ENCODE measurements at regions not wholly inside any gene's neighbourhood (a gene's known extent, or its start where the extent isn't known, plus 50 kb on each side); places are given as distances from the start of the nearest gene placed in this dataset.

- no peak for DNase-seq
These were observed 315.6 kb downstream of the RDH14 start for GRCh38 chr2:18244845-18245244.

GRCh38 chr2:18243816-18244215, 316.6 kb downstream of the RDH14 start:
- no peak for DNase-seq

- no peak for DNase-seq
These were observed 317.7 kb downstream of the RDH14 start for GRCh38 chr2:18242716-18243115.

GRCh38 chr2:18238209-18238608, 322.2 kb downstream of the RDH14 start:
- no peak for DNase-seq

GRCh38 chr2:18237298-18237697, 323.2 kb downstream of the RDH14 start:
- DNase-seq, result no peak

GRCh38 chr2:18232731-18233438, 327.6 kb downstream of the RDH14 start:
- no peak for DNase-seq

- DNase-seq, result no peak
These were observed 329.8 kb downstream of the RDH14 start for GRCh38 chr2:18230668-18231067.

- no peak for DNase-seq
These were observed 340.8 kb downstream of the RDH14 start for GRCh38 chr2:18219676-18220075.

- no peak for DNase-seq
These were observed 339.9 kb downstream of the KCNS3 start for GRCh38 chr2:18218160-18218933.

GRCh38 chr2:18214936-18215335, 336.5 kb downstream of the KCNS3 start:
- no peak for DNase-seq

GRCh38 chr2:18213986-18214385, 335.5 kb downstream of the KCNS3 start:
- no peak for DNase-seq

- peak; percentile 20 for DNase-seq
These were observed 331.6 kb downstream of the KCNS3 start for GRCh38 chr2:18209934-18210639.

- no peak for DNase-seq
These were observed 330.5 kb downstream of the KCNS3 start for GRCh38 chr2:18208956-18209355.

GRCh38 chr2:18200771-18201170, 322.3 kb downstream of the KCNS3 start:
- no peak for DNase-seq

GRCh38 chr2:18198677-18199076, 320.2 kb downstream of the KCNS3 start:
- DNase-seq, result no peak

- no peak for DNase-seq
These were observed 315.7 kb downstream of the KCNS3 start for GRCh38 chr2:18194161-18194560.

- no peak for DNase-seq
These were observed 308.5 kb downstream of the KCNS3 start for GRCh38 chr2:18186816-18187613.

GRCh38 chr2:18182861-18183260, 304.4 kb downstream of the KCNS3 start:
- DNase-seq, result no peak

GRCh38 chr2:18180912-18181311, 302.4 kb downstream of the KCNS3 start:
- no peak for DNase-seq

- no peak for DNase-seq
These were observed 301.7 kb downstream of the KCNS3 start for GRCh38 chr2:18180031-18180610.

GRCh38 chr2:18178736-18179349, 300.4 kb downstream of the KCNS3 start:
- peak; percentile 49 for DNase-seq

GRCh38 chr2:18176679-18177215, 298.3 kb downstream of the KCNS3 start:
- no peak for DNase-seq

Measured in NCI-H1105 treated with DMSO at 0.1 percent for 48 hours (cell line).